ENCODE measurements at regions not wholly inside any gene's neighbourhood (a gene's known extent, or its start where the extent isn't known, plus 50 kb on each side); places are given as distances from the start of the nearest gene placed in this dataset.
"Not testable (repeated sequence)": the region's sequence is repeated elsewhere in the genome, so short reads cannot be mapped to it uniquely, and the experiment has no call there.

- H2BK12ac ChIP-seq (ENCODE audit: low read depth, low read length); FAIRE-seq; POLR2A ChIA-PET (ENCODE audit: partially characterized antibody): not testable (repeated sequence)
These were observed 173.9 kb downstream of the TJP1 start for GRCh38 chr15:29648415-29648814.

More at GRCh38 chr15:29648415-29648814, 173.9 kb downstream of the TJP1 start:
- not testable (repeated sequence) for H3K9me3 ChIP-seq (ENCODE audit: insufficient read depth in 2 of 2, low read depth in 1 of 2, low read length in 1 of 2); H3K18ac ChIP-seq (ENCODE audit: extremely low read depth, low read length); H4K8ac ChIP-seq (ENCODE audit: extremely low read depth, insufficient read depth, low read length); H3K23ac ChIP-seq (ENCODE audit: insufficient read length); H4K91ac ChIP-seq (replicated peaks; ENCODE audit: insufficient read length, low read length); H2BK120ac ChIP-seq (replicated peaks; ENCODE audit: low read depth, low read length); H3K27me3 ChIP-seq (replicated peaks in 1 of 4; ENCODE audit: control insufficient read depth in 3 of 4, extremely low read depth in 1 of 4, insufficient read depth in 3 of 4, low read length in 3 of 4); H3K4me3 ChIP-seq (ENCODE audit: extremely low read depth in 1 of 4, insufficient read depth in 2 of 4, low read depth in 3 of 4, low read length in 4 of 4); H4K20me1 ChIP-seq (replicated peaks in 1 of 2; ENCODE audit: control insufficient read depth in 1 of 2, insufficient read depth in 2 of 2, low read length in 2 of 2); H3K4me1 ChIP-seq (replicated peaks in 1 of 4; ENCODE audit: control insufficient read depth in 3 of 4, insufficient read depth in 4 of 4, low read length in 3 of 4); H2BK15ac ChIP-seq (ENCODE audit: low read length); H2BK5ac ChIP-seq (ENCODE audit: low read depth, low read length); H2AK5ac ChIP-seq (ENCODE audit: low read depth, low read length); H3K56ac ChIP-seq (replicated peaks; ENCODE audit: insufficient read length, low read depth, low read length); H3K14ac ChIP-seq (ENCODE audit: insufficient read length); H3K9ac ChIP-seq (replicated peaks in 1 of 4; ENCODE audit: extremely low read depth in 1 of 4, low read depth in 3 of 4, low read length in 3 of 4); H3K79me1 ChIP-seq (ENCODE audit: low read depth, low read length); H3K23me2 ChIP-seq (ENCODE audit: low read depth, low read length); H3K4me2 ChIP-seq (ENCODE audit: insufficient read depth in 1 of 2, low read depth in 2 of 2, low read length in 2 of 2); H3K36me3 ChIP-seq (ENCODE audit: control insufficient read depth in 2 of 4, insufficient read depth in 4 of 4, low read length in 3 of 4); H2BK20ac ChIP-seq (ENCODE audit: low read length); H2AFZ ChIP-seq (ENCODE audit: low read length); H4K5ac ChIP-seq (ENCODE audit: insufficient read length, low read depth, low read length); H3K4ac ChIP-seq (replicated peaks; ENCODE audit: insufficient read length, low read depth, low read length); H3K27ac ChIP-seq (ENCODE audit: low read depth, low read length); H3K79me2 ChIP-seq (ENCODE audit: control insufficient read depth in 1 of 2, insufficient read depth in 2 of 2, low read length in 2 of 2)
- WGBS, 2 experiments (ENCODE audit: extremely low coverage in 1 of 2, insufficient coverage in 1 of 2, insufficient read length in 1 of 2, insufficient replicate concordance in 2 of 2, low coverage in 1 of 2, low lambda C conversion rate in 2 of 2, missing lambda C conversion rate in 1 of 2), result 90% methylated on average over 5 of the region's 5 CpGs; no CpG with 5 or more reads in 1 of the 2 experiments
- CTCF ChIA-PET (ENCODE audit: partially characterized antibody), result interaction anchor here (1.4 kb wide), 1 partner anchor 35 kb away, joined by 3 read pairs; no protein-coding TSS in a partner anchor
- DNase-seq (ENCODE audit: low read depth in 1 of 2, low spot score in 2 of 2), result peak in 1 of 2 experiments; percentile 4

Data from H1 (cell line).